Body of pancreas (tissue), 4 donors: ENCODE measurements at regions not wholly inside any gene's neighbourhood (a gene's known extent, or its start where the extent isn't known, plus 50 kb on each side); places are given as distances from the start of the nearest gene placed in this dataset.

Experiments used
- POLR2A ChIP-seq, 3 donors: fragments of 450-650 bp; IDR thresholded peaks; one replicate each; pipeline ENCODE4 v1.6.1; 2016; ENCODE audit warnings: antibody characterized with exemption in 3 of 3, mild to moderate bottlenecking in 2 of 3
- TF ChIP-seq, protein P1 (sequence below), 7 experiments: fragments of 450-650 bp in 4 of 7; fragments of 200-600 bp in 3 of 7; sonication (generic) in 3 of 7; IDR thresholded peaks; one replicate each; pipeline ENCODE4 v1.5.1; 2016 to 2019; ENCODE audit warnings: antibody characterized with exemption in 7 of 7

DNA sequence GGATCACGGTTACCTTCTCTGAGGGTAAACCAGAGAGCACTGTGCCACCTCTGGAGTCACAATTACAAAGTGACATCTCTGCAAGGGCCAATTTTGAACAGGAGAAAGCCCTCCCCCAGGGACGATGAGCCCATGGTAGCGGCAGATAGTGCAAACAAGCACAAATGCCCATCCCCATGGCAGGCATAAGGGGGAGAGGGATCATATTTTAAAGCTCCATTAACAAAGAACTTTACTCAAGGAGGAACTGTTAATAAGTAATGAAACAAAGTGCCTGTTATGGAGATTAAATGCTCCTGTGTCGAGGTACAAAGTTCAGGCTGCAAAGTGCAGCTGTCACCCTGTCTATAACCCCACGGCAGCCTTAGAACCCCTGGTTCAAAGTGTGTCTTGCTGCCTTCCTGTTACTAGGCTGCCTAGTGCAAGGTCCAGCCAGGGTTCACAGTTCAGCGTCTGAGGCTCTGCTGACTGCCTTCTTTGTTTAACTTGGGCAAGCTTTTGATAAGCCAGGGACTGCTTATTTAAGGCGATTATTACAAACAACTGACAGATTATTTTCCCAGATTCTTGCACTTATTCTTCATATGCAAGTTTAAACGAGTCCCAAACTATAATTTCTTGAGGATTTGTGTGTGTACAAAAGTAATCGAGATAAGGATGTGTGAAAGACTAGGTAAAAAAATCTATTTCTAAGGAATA lies 75.7 kb upstream of the NRIP1 start:
- TF ChIP-seq POLR2A (IDR thresholded peaks at IDR 0.05), result no peak
- TF ChIP-seq, protein P1, sequence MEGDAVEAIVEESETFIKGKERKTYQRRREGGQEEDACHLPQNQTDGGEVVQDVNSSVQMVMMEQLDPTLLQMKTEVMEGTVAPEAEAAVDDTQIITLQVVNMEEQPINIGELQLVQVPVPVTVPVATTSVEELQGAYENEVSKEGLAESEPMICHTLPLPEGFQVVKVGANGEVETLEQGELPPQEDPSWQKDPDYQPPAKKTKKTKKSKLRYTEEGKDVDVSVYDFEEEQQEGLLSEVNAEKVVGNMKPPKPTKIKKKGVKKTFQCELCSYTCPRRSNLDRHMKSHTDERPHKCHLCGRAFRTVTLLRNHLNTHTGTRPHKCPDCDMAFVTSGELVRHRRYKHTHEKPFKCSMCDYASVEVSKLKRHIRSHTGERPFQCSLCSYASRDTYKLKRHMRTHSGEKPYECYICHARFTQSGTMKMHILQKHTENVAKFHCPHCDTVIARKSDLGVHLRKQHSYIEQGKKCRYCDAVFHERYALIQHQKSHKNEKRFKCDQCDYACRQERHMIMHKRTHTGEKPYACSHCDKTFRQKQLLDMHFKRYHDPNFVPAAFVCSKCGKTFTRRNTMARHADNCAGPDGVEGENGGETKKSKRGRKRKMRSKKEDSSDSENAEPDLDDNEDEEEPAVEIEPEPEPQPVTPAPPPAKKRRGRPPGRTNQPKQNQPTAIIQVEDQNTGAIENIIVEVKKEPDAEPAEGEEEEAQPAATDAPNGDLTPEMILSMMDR (IDR thresholded peaks at IDR 0.05), result no peak
